ENCODE measurements at regions not wholly inside any gene's neighbourhood (a gene's known extent, or its start where the extent isn't known, plus 50 kb on each side); places are given as distances from the start of the nearest gene placed in this dataset.

DNA sequence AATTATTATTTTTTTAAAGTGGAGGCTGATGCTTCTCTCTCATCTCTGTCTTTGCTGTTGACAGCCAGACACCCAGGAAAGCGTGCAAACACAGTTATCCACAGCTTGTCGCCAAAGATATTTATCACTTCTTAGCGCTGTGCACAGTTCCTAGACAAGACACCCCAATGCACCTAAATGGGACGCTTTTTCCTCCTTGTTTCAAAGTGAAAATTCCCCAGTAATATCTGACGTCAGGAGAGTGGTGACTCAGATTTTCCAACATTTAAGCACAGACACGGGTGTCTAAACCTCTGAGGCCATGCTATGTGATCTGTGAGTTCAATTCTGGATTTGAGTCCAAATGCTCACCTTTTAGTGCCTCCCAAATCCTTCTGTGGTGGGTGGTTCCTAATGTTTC lies 151.6 kb downstream of the EMX2 start:
- H3K9me3 ChIP-seq (replicated peaks; ENCODE audit: control insufficient read depth, insufficient read depth, low read length): no peaks in the 10 kb centered on the region
- SMC1A ChIA-PET (ENCODE audit: uncharacterized antibody, unreplicated experiment): interaction anchor here (0.9 to 1.4 kb wide), 4 partner anchors 23 to 198 kb away, joined by 3 to 5 read pairs (median 4); no protein-coding TSS in a partner anchor
- H3K79me2 ChIP-seq (ENCODE audit: control insufficient read depth, insufficient read depth, low read length): no peaks in the 10 kb centered on the region
- no peaks in the 10 kb centered on the region for H3K4me1 ChIP-seq (ENCODE audit: control insufficient read depth, insufficient read depth, low read length)
- CTCF ChIA-PET: interaction anchor here (0.8 kb wide), 1 partner anchor 197 kb away, joined by 4 read pairs; no protein-coding TSS in a partner anchor
- no peak overlapping the region for H3K4me3 ChIP-seq
- TF ChIP-seq KAT2A (conservative IDR thresholded peaks at IDR 0.05; ENCODE audit: control insufficient read depth, low read depth, low read length) (no peak), RBBP5 (conservative IDR thresholded peaks at IDR 0.05) (no peak), ATF3 (IDR thresholded peaks at IDR 0.05; ENCODE audit: borderline replicate concordance, extremely low read depth, low read depth, low read length) (no peak), JUND (IDR thresholded peaks at IDR 0.05; ENCODE audit: low read depth, low read length) (no peak), SIN3A (IDR thresholded peaks at IDR 0.05; ENCODE audit: low read depth, low read length) (no peak), LARP7 (IDR thresholded peaks at IDR 0.05) (no peak), CBX5 (IDR thresholded peaks at IDR 0.05; ENCODE audit: low read depth) (no peak)
- TF ChIP-seq, protein P1, sequence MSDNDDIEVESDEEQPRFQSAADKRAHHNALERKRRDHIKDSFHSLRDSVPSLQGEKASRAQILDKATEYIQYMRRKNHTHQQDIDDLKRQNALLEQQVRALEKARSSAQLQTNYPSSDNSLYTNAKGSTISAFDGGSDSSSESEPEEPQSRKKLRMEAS (IDR thresholded peaks at IDR 0.05; ENCODE audit: low read depth, low read length): no peak
- TF ChIP-seq, protein P2, sequence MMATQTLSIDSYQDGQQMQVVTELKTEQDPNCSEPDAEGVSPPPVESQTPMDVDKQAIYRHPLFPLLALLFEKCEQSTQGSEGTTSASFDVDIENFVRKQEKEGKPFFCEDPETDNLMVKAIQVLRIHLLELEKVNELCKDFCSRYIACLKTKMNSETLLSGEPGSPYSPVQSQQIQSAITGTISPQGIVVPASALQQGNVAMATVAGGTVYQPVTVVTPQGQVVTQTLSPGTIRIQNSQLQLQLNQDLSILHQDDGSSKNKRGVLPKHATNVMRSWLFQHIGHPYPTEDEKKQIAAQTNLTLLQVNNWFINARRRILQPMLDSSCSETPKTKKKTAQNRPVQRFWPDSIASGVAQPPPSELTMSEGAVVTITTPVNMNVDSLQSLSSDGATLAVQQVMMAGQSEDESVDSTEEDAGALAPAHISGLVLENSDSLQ (IDR thresholded peaks at IDR 0.05): no peak
- no peak overlapping the region for H3K4me2 ChIP-seq (ENCODE audit: control insufficient read depth, insufficient read depth)
- intact Hi-C loops (cut with micrococcal nuclease; ENCODE audit: unreplicated experiment) (no loop called here), in situ Hi-C loops (cut with MboI) (no loop called here)
- FAIRE-seq (no peak), DNase-seq (ENCODE audit: low read depth, low spot score) (no peak), ATAC-seq (no peak)
- no peaks in the 10 kb centered on the region for H3K36me3 ChIP-seq (ENCODE audit: control insufficient read depth in 2 of 2, insufficient read depth in 2 of 2, low read length in 1 of 2)
- H2AFZ ChIP-seq (ENCODE audit: control insufficient read depth, low read depth, low read length): no peak overlapping the region
- no TSS peak for BruUV-seq (replicated peaks)
- no peak overlapping the region for H3K27ac ChIP-seq (ENCODE audit: control insufficient read depth, insufficient read depth)
- POLR2A ChIA-PET: no interaction called here
- RAD21 ChIA-PET (ENCODE audit: unreplicated experiment): interaction anchor here (1.3 kb wide), 1 partner anchor 18 kb away, joined by 3 read pairs; no protein-coding TSS in a partner anchor
- no peak overlapping the region for H3K9ac ChIP-seq (ENCODE audit: control insufficient read depth, insufficient read depth, low read length)
- 0 out of 4 replicates have a peak, but pooled peaks cover 0 to 3% of the 10 kb centered on the region in 2 experiments for H3K27me3 ChIP-seq (replicated peaks in 1 of 2; ENCODE audit: control insufficient read depth in 2 of 2, insufficient read depth in 2 of 2, low read length in 1 of 2)
- H4K20me1 ChIP-seq (ENCODE audit: control insufficient read depth, insufficient read depth): no peaks in the 10 kb centered on the region
- 30% methylated on average over 6 of the region's 6 CpGs for WGBS (ENCODE audit: insufficient coverage, insufficient replicate concordance, low lambda C conversion rate, missing lambda C conversion rate)

All from GM12878 (cell line).